T-helper 2 cell treated with Interferon-gamma antibody and Interleukin-4, amounts not matched to agents 5 μg/mL and 100 μg/mL, for 36 hours (primary cell): ENCODE measurements at regions not wholly inside any gene's neighbourhood (a gene's known extent, or its start where the extent isn't known, plus 50 kb on each side); places are given as distances from the start of the nearest gene placed in this dataset.
"Not testable (repeated sequence)": the region's sequence is repeated elsewhere in the genome, so short reads cannot be mapped to it uniquely, and the experiment has no call there.

Experiments
- DNase-seq: peaks from one replicate; pipeline ENCODE4 v3.0.0; 2021; ENCODE audit warnings: low spot score
- H3K27ac Mint-ChIP-seq: one replicate; pipeline ENCODE4 v1.8.0; 2021; ENCODE audit warnings: mild to moderate bottlenecking, mixed read lengths
- H3K27me3 Mint-ChIP-seq: one replicate; pipeline ENCODE4 v1.8.0; 2021; ENCODE audit warnings: low read depth, mixed read lengths
- H3K36me3 Mint-ChIP-seq: one replicate; pipeline ENCODE4 v1.8.0; 2021; ENCODE audit warnings: low read depth, mixed read lengths
- H3K4me1 Mint-ChIP-seq: one replicate; pipeline ENCODE4 v1.8.0; 2021; ENCODE audit warnings: low read depth, mixed read lengths
- H3K4me3 Mint-ChIP-seq: one replicate; pipeline ENCODE4 v1.8.0; 2022; ENCODE audit warnings: mild to moderate bottlenecking, moderate library complexity, mixed read lengths
- H3K9me3 Mint-ChIP-seq: one replicate; pipeline ENCODE4 v1.8.0; 2021; ENCODE audit warnings: mixed read lengths

GRCh38 chr2:215889240-215889969 is 123.9 kb downstream of the MREG start:
- not testable (repeated sequence) for DNase-seq, H3K4me1 Mint-ChIP-seq, H3K36me3 Mint-ChIP-seq, H3K4me3 Mint-ChIP-seq, H3K9me3 Mint-ChIP-seq, H3K27ac Mint-ChIP-seq, H3K27me3 Mint-ChIP-seq

GRCh38 chr2:215888680-215889079 is 124.7 kb downstream of the MREG start:
- Mint-ChIP-seq H3K4me3 (no peak overlapping the region), H3K27ac (no peak overlapping the region), H3K36me3 (no peaks in the 10 kb centered on the region), H3K9me3 (no peaks in the 10 kb centered on the region), H3K27me3 (peaks cover 10% of the 10 kb centered on the region), H3K4me1 (no peaks in the 10 kb centered on the region)
- DNase-seq = no peak

DNA sequence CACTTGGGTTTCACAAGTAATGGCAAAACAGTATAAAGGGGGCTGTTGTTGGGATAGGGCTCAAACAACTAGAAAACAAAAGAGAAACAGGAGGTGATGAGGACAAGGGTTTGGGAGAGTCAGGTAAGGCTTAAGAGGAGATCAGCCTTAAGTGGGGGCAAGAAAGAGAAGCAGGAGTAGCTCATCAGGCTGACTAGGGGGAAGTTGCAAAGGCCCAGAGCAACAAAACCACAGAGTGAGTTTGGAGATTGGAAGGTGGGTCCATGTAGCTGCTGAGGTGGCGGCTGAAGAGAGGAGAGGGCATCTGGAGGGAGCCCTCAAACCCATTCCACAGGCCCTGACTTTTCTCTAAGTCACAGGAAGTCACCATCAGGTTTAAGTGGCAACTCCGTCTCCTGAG is 126.0 kb downstream of the MREG start:
- Mint-ChIP-seq H3K36me3 (no peaks in the 10 kb centered on the region), H3K27ac (no peak overlapping the region), H3K4me3 (no peak overlapping the region), H3K27me3 (peaks cover 6% of the 10 kb centered on the region), H3K4me1 (no peaks in the 10 kb centered on the region), H3K9me3 (no peaks in the 10 kb centered on the region)
- no peak for DNase-seq

- DNase-seq = no peak
- no peaks in the 10 kb centered on the region for H3K4me1 Mint-ChIP-seq
- no peak overlapping the region for H3K4me3 Mint-ChIP-seq
- H3K27ac Mint-ChIP-seq = no peak overlapping the region
- H3K27me3 Mint-ChIP-seq = peaks cover 6% of the 10 kb centered on the region
- no peaks in the 10 kb centered on the region for H3K9me3 Mint-ChIP-seq
- H3K36me3 Mint-ChIP-seq = no peaks in the 10 kb centered on the region
Measured at GRCh38 chr2:215886022-215886421, 127.3 kb downstream of the MREG start.

GRCh38 chr2:215885536-215885935 is 127.8 kb downstream of the MREG start:
- H3K4me3 Mint-ChIP-seq = no peak overlapping the region
- H3K27ac Mint-ChIP-seq = no peak overlapping the region
- H3K36me3 Mint-ChIP-seq = no peaks in the 10 kb centered on the region
- no peaks in the 10 kb centered on the region for H3K4me1 Mint-ChIP-seq
- H3K27me3 Mint-ChIP-seq = peaks cover 5% of the 10 kb centered on the region
- no peak for DNase-seq
- H3K9me3 Mint-ChIP-seq = no peaks in the 10 kb centered on the region

DNA sequence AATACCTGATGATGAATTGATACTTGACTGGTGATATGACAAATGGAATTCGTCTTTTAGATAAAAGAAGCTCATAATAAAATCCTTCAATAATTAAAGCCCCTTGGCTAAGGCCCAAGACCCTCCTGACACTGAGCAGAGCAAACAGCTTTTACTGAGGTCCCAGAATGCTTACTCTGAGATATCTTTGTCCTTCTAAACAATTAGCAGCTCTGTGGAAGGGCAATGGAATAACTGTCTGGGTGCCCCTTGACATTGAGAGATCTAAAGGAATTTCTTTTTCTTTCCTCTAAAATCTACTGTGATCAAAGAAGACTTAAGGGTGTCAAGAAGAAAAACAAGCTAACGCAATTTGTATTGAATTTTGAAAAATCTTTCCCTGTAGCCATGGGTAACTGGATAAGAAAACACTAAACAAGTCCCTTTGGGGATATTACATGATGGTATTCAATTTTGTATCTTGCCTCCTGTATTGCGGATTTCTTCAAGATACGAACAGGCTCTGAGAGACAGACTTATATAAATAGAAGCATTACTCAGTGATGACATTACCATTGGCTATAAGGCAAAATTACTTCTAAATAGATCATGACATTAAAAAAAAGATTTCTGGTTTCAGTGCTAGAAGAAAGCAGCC is 128.8 kb downstream of the MREG start:
- Mint-ChIP-seq H3K27me3 (peaks cover 3% of the 10 kb centered on the region), H3K9me3 (no peaks in the 10 kb centered on the region), H3K27ac (no peak overlapping the region), H3K4me3 (no peak overlapping the region), H3K4me1 (no peaks in the 10 kb centered on the region), H3K36me3 (no peaks in the 10 kb centered on the region)
- DNase-seq = no peak

DNA sequence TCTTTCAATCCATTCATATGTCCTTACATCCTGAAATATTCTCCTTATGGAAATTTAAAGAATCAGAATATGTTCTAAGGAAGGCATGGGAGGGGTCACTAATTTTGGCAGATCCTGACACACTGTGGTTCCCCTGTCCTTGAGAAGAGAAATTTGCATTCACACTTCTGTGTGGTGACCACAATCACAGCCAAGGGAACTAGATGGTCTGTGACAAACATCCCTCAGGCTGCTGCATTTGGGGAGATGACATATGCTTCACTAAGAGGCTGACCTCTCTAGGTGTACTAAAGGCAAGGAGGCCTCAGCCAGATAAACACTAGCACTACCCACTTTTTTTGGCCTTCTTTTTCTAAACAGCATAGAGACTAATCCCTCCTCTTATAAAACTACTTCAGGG is 129.6 kb downstream of the MREG start:
- Mint-ChIP-seq H3K27ac (no peak overlapping the region), H3K4me1 (no peaks in the 10 kb centered on the region), H3K9me3 (no peaks in the 10 kb centered on the region), H3K27me3 (peaks cover 3% of the 10 kb centered on the region), H3K36me3 (no peaks in the 10 kb centered on the region), H3K4me3 (no peak overlapping the region)
- no peak for DNase-seq

- Mint-ChIP-seq H3K27me3 (peaks cover 3% of the 10 kb centered on the region), H3K36me3 (no peaks in the 10 kb centered on the region), H3K27ac (no peak overlapping the region), H3K9me3 (no peaks in the 10 kb centered on the region), H3K4me1 (no peaks in the 10 kb centered on the region), H3K4me3 (no peak overlapping the region)
- no peak for DNase-seq
Measured at GRCh38 chr2:215882689-215883088, 130.7 kb downstream of the MREG start.

DNA sequence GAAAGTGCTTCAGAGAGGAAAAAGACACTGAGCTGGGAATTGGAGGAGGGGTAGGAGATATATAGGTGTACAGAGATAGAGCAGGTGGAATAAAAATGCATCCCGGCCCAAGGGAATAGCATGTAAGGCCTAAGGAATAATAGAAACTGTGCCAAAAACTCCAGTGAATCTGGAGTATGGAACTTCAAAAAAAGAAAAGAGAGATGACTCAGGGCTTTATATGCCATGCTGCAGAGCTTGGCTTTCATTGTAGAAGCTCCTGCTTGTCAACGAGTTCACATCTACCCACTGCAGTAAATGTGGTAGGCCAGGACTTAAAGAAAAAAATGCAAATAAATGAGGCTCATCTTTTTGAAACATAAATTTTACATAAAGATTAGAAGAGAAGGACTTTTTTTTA is 131.8 kb downstream of the MREG start:
- Mint-ChIP-seq H3K27ac (no peak overlapping the region), H3K9me3 (no peaks in the 10 kb centered on the region), H3K36me3 (no peaks in the 10 kb centered on the region), H3K27me3 (peaks cover 5% of the 10 kb centered on the region), H3K4me1 (no peaks in the 10 kb centered on the region), H3K4me3 (no peak overlapping the region)
- no peak for DNase-seq

DNA sequence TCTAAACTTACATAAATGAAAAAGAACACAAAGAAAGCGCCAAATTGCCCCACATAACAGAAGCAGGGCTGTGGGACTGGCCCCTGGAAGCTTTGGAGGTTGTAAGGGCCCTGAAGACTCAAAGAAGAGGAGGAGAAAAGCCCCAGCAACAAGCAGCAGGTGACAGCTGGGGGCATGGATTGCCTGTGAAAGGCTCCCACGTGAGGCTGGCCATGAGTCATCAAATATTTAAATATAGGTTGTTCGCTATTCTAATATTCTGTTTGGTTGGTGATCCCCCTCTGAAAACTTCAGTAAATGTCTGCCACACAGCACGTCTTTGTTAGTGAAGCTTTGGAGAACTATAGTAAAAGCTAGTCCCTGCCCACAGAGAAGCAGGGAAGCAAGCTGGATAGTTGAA is 132.4 kb downstream of the MREG start:
- Mint-ChIP-seq H3K4me3 (no peak overlapping the region), H3K27me3 (peaks cover 6% of the 10 kb centered on the region), H3K9me3 (no peaks in the 10 kb centered on the region), H3K36me3 (no peaks in the 10 kb centered on the region), H3K27ac (no peak overlapping the region), H3K4me1 (no peaks in the 10 kb centered on the region)
- DNase-seq = no peak

GRCh38 chr2:215879977-215880940 is 133.1 kb downstream of the MREG start:
- H3K9me3 Mint-ChIP-seq = no peaks in the 10 kb centered on the region
- no peak for DNase-seq
- H3K27me3 Mint-ChIP-seq = peaks cover 6% of the 10 kb centered on the region
- no peaks in the 10 kb centered on the region for H3K36me3 Mint-ChIP-seq
- no peaks in the 10 kb centered on the region for H3K4me1 Mint-ChIP-seq
- no peak overlapping the region for H3K27ac Mint-ChIP-seq
- no peak overlapping the region for H3K4me3 Mint-ChIP-seq

DNA sequence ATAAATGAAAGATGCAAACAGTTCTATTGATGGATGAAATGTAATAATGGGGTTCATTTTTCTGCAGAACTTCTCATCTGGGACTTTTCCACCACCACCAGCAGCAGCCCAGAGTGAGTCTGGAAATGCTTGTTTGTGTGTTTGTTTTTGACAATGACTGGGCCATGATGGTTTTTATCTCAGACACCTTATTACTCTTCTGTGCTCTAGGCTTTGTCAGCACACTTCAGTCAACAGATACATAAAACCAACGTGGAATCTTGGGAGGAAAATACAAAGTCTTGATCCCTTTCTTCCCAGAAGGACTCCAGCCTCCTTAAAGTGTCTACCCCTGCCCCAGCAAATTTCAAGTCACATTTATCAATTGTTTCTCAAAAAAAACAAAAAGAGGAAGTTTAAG is 134.0 kb downstream of the MREG start:
- Mint-ChIP-seq H3K4me3 (no peak overlapping the region), H3K27ac (no peak overlapping the region), H3K36me3 (no peaks in the 10 kb centered on the region), H3K9me3 (no peaks in the 10 kb centered on the region), H3K4me1 (no peaks in the 10 kb centered on the region), H3K27me3 (peaks cover 6% of the 10 kb centered on the region)
- DNase-seq = no peak

GRCh38 chr2:215878476-215879063 is 134.8 kb downstream of the MREG start:
- Mint-ChIP-seq H3K4me3 (no peak overlapping the region), H3K4me1 (no peaks in the 10 kb centered on the region), H3K9me3 (no peaks in the 10 kb centered on the region), H3K36me3 (no peaks in the 10 kb centered on the region), H3K27ac (no peak overlapping the region), H3K27me3 (peaks cover 6% of the 10 kb centered on the region)
- no peak for DNase-seq

GRCh38 chr2:215876937-215877238 is 136.5 kb downstream of the MREG start:
- Mint-ChIP-seq H3K27me3 (peaks cover 6% of the 10 kb centered on the region), H3K9me3 (no peaks in the 10 kb centered on the region), H3K36me3 (no peaks in the 10 kb centered on the region), H3K4me3 (no peak overlapping the region), H3K4me1 (no peaks in the 10 kb centered on the region), H3K27ac (no peak overlapping the region)
- no peak for DNase-seq
